Panc1 (cell line): ENCODE measurements at regions not wholly inside any gene's neighbourhood (a gene's known extent, or its start where the extent isn't known, plus 50 kb on each side); places are given as distances from the start of the nearest gene placed in this dataset.

Source experiments
- ATAC-seq: fragments of 200-7000 bp; cut with Tn5 transposase; 2 replicates; pipeline ENCODE4 v1.9.1; 2020; ENCODE audit warnings: mild to moderate bottlenecking, moderate library complexity
- BruUV-seq: library from RNA; stranded (reverse); fragments of 400-500 nt; replicated peaks from 2 replicates; lab custom pipeline; 2021; lab: Mats Ljungman, UMichigan
- CTCF ChIA-PET: fragments of 300-600 bp; sonication (Branson Sonifier 250); formaldehyde crosslinking; loops from one replicate; lab custom pipeline; 2022; ENCODE audit warnings: antibody characterized with exemption; lab: Charles Lee
- POLR2A ChIA-PET: fragments of 300-600 bp; sonication (Branson Sonifier 250); formaldehyde crosslinking; loops from one replicate; lab custom pipeline; 2022; ENCODE audit warnings: antibody characterized with exemption; lab: Charles Lee
- DNase-seq: peaks from one replicate; pipeline ENCODE4 v3.0.0-alpha.2; 2010; ENCODE audit warnings: low read depth, low spot score
- H3K27ac ChIP-seq: 2 replicates; pipeline ENCODE4 v1.5.1; 2011; ENCODE audit warnings: mild to moderate bottlenecking, low read length, inconsistent platforms
- H3K27me3 ChIP-seq: fragments of 200-500 bp; sonication (Bioruptor generic); 2 replicates; pipeline ENCODE4 v1.6.0; 2014; ENCODE audit warnings: low read length, inconsistent platforms; ENCODE audit not compliant: control insufficient read depth, insufficient read depth
- H3K36me3 ChIP-seq: fragments of 200-500 bp; sonication (Bioruptor generic); 2 replicates; pipeline ENCODE4 v1.5.1; 2014; ENCODE audit warnings: inconsistent platforms, mild to moderate bottlenecking, low read length, moderate library complexity; ENCODE audit not compliant: control insufficient read depth, insufficient read depth
- H3K4me1 ChIP-seq: 2 replicates; pipeline ENCODE4 v1.5.1; 2011; ENCODE audit warnings: inconsistent platforms, mild to moderate bottlenecking, low read length, moderate library complexity; ENCODE audit not compliant: control insufficient read depth, insufficient read depth
- H3K4me3 ChIP-seq, 2 experiments: 2 replicates each; pipeline ENCODE4 v1.5.1; 2011 to 2012; ENCODE audit warnings: low read depth in 2 of 2, low read length in 2 of 2, mild to moderate bottlenecking in 2 of 2, inconsistent platforms in 1 of 2, moderate library complexity in 1 of 2
- H3K9me3 ChIP-seq: fragments of 200-500 bp; sonication (Bioruptor generic); 2 replicates; pipeline ENCODE4 v1.5.1; 2014; ENCODE audit warnings: low read depth, mild to moderate bottlenecking, inconsistent platforms, low read length, moderate library complexity; ENCODE audit not compliant: control insufficient read depth, insufficient read depth
- POLR2AphosphoS5 ChIP-seq: IDR thresholded peaks from 2 replicates; pipeline ENCODE4 v1.6.1; 2012; ENCODE audit warnings: mild to moderate bottlenecking, low read depth, low read length, moderate library complexity
- SIN3A ChIP-seq: IDR thresholded peaks from 2 replicates; pipeline ENCODE4 v1.6.1; 2012; ENCODE audit warnings: low read depth, mild to moderate bottlenecking, low read length, moderate library complexity, borderline replicate concordance; ENCODE audit not compliant: insufficient read depth
- TCF7L2 ChIP-seq: IDR thresholded peaks from 2 replicates; pipeline ENCODE4 v1.6.1; 2011; ENCODE audit warnings: mild to moderate bottlenecking, low read depth, low read length, inconsistent platforms
- in situ Hi-C: cut with HindIII; loops from 2 replicates; pipeline ENCODE4 v1.10.0; 2016; ENCODE audit warnings: low sequenced_read_pairs, low pct_unique_long_range_greater_than_20kb
- intact Hi-C: fragments of 100-400 bp; cut with micrococcal nuclease; formaldehyde crosslinking; loops from one replicate; pipeline ENCODE4 v1.10.0; 2022; ENCODE audit not compliant: unreplicated experiment
- TF ChIP-seq, protein P1 (sequence below), 2 experiments: IDR thresholded peaks; 2 replicates each; pipeline ENCODE4 v1.6.1; 2011 to 2012; ENCODE audit warnings: low read depth in 2 of 2, control low read depth in 1 of 2, low read length in 1 of 2, mild to moderate bottlenecking in 1 of 2, moderate library complexity in 1 of 2; ENCODE audit not compliant: insufficient read depth in 1 of 2
- TF ChIP-seq, protein P2 (sequence below): fragments of 450-650 bp; IDR thresholded peaks from 2 replicates; pipeline ENCODE4 v1.5.1; 2017; ENCODE audit warnings: mild to moderate bottlenecking

DNA sequence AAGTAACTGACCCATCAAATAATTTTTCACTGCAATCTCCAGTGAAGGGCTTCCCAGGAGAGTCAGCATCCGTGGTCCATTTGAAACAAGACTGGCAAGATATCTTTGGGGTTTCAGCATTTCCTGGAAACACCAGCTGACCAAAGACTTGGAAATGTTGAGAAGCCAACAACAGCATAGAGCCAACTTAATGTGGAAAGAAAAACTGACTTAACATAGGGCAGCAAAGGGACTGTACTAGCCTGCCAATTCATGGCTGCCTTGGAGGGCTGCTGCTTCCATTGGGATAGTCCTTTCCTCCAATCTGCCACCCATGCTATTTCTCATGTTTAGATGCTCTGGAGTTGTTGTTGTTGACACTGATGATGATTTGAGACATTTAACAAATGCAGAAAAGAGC is 76.5 kb upstream of the SPDL1 start:
- no peak for ATAC-seq
- intact Hi-C loops, result no loop called here
- H3K27me3 ChIP-seq, result no peaks in the 10 kb centered on the region
- no peak for DNase-seq
- in situ Hi-C loops, result no loop called here
- ChIA-PET POLR2A (no interaction called here), CTCF (no interaction called here)
- TF ChIP-seq, protein P1, sequence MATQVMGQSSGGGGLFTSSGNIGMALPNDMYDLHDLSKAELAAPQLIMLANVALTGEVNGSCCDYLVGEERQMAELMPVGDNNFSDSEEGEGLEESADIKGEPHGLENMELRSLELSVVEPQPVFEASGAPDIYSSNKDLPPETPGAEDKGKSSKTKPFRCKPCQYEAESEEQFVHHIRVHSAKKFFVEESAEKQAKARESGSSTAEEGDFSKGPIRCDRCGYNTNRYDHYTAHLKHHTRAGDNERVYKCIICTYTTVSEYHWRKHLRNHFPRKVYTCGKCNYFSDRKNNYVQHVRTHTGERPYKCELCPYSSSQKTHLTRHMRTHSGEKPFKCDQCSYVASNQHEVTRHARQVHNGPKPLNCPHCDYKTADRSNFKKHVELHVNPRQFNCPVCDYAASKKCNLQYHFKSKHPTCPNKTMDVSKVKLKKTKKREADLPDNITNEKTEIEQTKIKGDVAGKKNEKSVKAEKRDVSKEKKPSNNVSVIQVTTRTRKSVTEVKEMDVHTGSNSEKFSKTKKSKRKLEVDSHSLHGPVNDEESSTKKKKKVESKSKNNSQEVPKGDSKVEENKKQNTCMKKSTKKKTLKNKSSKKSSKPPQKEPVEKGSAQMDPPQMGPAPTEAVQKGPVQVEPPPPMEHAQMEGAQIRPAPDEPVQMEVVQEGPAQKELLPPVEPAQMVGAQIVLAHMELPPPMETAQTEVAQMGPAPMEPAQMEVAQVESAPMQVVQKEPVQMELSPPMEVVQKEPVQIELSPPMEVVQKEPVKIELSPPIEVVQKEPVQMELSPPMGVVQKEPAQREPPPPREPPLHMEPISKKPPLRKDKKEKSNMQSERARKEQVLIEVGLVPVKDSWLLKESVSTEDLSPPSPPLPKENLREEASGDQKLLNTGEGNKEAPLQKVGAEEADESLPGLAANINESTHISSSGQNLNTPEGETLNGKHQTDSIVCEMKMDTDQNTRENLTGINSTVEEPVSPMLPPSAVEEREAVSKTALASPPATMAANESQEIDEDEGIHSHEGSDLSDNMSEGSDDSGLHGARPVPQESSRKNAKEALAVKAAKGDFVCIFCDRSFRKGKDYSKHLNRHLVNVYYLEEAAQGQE (IDR thresholded peaks at IDR 0.05; ENCODE audit: insufficient read depth in 1 of 2, low read depth in 2 of 2, low read length in 1 of 2), result no peak
- no peak for TF ChIP-seq POLR2AphosphoS5
- no peak for TF ChIP-seq TCF7L2
- no peak for TF ChIP-seq SIN3A
- TF ChIP-seq, protein P2, sequence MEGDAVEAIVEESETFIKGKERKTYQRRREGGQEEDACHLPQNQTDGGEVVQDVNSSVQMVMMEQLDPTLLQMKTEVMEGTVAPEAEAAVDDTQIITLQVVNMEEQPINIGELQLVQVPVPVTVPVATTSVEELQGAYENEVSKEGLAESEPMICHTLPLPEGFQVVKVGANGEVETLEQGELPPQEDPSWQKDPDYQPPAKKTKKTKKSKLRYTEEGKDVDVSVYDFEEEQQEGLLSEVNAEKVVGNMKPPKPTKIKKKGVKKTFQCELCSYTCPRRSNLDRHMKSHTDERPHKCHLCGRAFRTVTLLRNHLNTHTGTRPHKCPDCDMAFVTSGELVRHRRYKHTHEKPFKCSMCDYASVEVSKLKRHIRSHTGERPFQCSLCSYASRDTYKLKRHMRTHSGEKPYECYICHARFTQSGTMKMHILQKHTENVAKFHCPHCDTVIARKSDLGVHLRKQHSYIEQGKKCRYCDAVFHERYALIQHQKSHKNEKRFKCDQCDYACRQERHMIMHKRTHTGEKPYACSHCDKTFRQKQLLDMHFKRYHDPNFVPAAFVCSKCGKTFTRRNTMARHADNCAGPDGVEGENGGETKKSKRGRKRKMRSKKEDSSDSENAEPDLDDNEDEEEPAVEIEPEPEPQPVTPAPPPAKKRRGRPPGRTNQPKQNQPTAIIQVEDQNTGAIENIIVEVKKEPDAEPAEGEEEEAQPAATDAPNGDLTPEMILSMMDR, result no peak
- H3K27ac ChIP-seq, result no peak overlapping the region
- H3K4me1 ChIP-seq, result no peaks in the 10 kb centered on the region
- H3K9me3 ChIP-seq, result no peaks in the 10 kb centered on the region
- no peaks in the 10 kb centered on the region for H3K36me3 ChIP-seq
- BruUV-seq, result no TSS peak
- H3K4me3 ChIP-seq, result no peak overlapping the region

DNA sequence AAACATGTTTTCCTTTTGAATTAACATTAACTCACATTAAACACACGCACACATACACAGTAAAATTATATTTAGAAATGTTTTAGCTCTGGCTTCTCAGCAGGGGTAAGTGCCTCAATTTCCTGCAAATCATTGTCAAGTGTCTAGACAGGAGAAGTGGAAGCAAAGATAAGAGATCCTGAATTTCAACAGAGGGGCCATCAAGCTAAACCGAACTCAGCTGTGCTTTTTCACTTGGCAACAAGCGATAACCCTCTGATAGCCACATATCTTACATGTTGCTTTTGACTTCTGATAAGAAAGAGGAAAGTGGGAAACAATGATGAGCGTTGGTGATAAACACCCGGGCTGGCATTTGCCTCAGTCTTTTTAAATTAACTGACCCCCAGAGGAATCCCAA is 79.7 kb upstream of the SPDL1 start:
- in situ Hi-C loops, result no loop called here
- no peaks in the 10 kb centered on the region for H3K36me3 ChIP-seq
- no peaks in the 10 kb centered on the region for H3K9me3 ChIP-seq
- POLR2A ChIA-PET, result no interaction called here
- H3K27ac ChIP-seq, result no peak overlapping the region
- DNase-seq (no peak), ATAC-seq (no peak)
- no peaks in the 10 kb centered on the region for H3K27me3 ChIP-seq
- H3K4me1 ChIP-seq, result no peaks in the 10 kb centered on the region
- BruUV-seq, result no TSS peak
- no peak overlapping the region for H3K4me3 ChIP-seq
- intact Hi-C loops, result no loop called here
- CTCF ChIA-PET, result no interaction called here
- TF ChIP-seq, protein P2, result no peak
- no peak for TF ChIP-seq SIN3A
- TF ChIP-seq, protein P1 (IDR thresholded peaks at IDR 0.05; ENCODE audit: insufficient read depth in 1 of 2, low read depth in 2 of 2, low read length in 1 of 2), result no peak
- no peak for TF ChIP-seq TCF7L2
- TF ChIP-seq POLR2AphosphoS5, result no peak
